ENCODE measurements at regions not wholly inside any gene's neighbourhood (a gene's known extent, or its start where the extent isn't known, plus 50 kb on each side); places are given as distances from the start of the nearest gene placed in this dataset.

DNA sequence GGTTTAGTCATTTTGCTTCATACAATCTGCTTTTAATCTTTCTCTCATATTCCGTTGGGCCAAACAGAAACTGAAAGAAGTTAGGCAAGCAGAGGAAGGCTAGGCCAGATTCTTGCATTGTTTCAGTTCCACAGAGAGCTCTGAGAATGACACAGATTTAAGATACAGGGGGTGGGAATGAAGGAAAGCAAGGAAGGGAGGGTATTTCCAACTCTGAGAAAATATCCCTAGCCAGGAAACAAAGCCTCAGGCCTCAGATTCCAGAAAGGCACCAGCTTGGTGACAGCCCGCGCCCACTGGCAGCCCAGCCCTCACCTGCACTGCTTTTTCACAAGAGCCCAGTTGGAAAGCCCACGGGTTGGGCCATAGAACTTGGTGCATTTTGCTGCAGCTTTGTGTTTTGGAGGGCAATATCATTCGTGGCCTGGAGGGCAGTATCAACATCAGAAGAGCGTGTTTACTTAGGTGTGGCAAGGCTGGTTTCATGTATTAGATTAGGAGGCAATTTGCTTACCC lies 63.5 kb downstream of the ENC1 start:
- DNase-seq = no peak

GRCh38 chr5:74575741-74576538 lies 64.6 kb downstream of the ENC1 start:
- DNase-seq = peak; percentile 19

GRCh38 chr5:74570250-74570649 lies 70.3 kb downstream of the ENC1 start:
- no peak for DNase-seq

DNA sequence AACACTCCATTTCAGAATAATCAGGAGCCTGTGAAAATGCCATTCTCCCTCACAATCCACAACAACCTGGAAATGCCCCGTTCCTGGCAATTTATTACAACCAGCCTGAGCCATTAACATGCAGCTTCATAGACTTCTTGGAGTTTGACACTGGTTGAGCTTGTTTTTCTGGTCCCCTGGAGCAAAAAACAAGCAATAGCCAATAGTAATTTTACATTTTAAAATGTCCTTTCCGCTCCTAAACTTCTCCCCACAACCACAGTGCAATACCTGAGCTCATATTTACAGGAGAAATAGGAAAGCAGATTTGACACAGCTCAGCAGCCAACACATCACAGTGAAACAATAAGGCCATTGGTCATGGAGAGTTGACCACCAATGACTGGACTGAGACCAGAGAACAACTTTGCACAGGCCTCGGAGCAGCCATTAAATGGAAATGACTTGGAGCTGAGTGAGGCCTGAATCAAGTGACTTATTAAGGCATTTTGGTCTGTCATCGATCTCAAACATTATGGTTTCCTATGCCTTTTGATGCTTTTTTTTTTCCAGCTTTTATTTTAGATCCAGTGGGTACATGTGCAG lies 73.0 kb downstream of the ENC1 start:
- DNase-seq = no peak

GRCh38 chr5:74562122-74562521 lies 78.4 kb downstream of the ENC1 start:
- DNase-seq = no peak

GRCh38 chr5:74560245-74560644 lies 80.3 kb downstream of the ENC1 start:
- DNase-seq = no peak

GRCh38 chr5:74556631-74557595 lies 83.6 kb downstream of the ENC1 start:
- no peak for DNase-seq

DNA sequence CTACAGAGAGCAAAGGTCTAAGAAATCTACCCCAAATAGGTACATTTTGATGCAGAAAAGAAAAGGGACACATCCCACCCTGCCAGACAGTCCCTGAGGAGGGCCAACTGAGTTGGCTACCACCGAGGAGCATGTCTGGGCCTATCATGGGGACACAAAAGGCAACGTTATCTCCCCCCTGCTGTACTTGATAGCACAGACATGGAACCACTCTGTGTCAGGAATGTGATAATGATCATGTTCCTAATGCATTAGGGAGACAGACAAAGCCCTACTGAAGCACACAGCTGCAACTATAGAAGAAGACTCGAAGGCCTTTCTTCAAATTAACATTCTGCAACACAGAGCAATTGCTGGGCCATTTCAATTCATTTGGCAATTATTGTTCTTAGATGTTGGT lies 84.5 kb downstream of the ENC1 start:
- no peak for DNase-seq

- DNase-seq = no peak
Measured at GRCh38 chr5:74552101-74552500, 88.4 kb downstream of the ENC1 start.

- no peak for DNase-seq
Measured at GRCh38 chr5:74550927-74551326, 89.6 kb downstream of the ENC1 start.

DNA sequence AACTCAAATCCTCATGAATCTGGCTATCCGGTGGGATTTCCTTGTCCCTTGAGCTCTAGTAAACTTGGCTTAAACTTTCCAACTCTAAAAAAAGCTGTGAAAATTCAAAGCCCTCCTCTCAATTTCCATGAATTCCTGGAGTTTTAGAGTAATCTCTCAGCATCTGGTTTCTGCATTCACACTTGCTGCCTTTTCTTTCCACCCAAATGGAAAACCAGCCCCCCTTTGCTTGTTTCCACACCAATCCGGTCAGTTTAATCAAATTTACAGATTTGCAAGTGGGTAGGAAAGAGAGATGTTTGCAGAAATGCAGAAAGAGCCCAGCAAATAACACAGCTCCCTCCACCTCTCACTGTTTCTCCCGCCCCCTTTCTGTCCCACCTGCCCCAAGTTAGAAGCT lies 91.1 kb downstream of the ENC1 start:
- no peak for DNase-seq

DNA sequence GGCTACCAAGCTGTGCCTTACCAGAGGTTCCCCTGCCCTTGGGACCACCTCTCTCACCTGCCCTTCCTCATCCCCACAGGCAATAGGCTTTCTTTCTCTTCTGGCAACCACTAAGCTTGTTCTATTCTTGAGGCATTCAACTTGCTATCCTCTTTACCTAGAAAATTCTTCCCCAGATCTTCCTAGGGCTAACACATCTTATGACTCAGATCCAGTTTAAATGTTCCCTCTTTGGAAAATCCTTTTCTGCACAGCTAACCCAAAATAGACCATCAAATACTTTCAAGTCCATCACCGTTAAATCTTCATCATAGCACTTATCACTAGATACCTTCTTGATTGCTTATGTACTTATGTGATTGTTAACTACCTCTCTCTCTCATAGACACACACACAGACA lies 93.7 kb downstream of the ENC1 start:
- no peak for DNase-seq

DNA sequence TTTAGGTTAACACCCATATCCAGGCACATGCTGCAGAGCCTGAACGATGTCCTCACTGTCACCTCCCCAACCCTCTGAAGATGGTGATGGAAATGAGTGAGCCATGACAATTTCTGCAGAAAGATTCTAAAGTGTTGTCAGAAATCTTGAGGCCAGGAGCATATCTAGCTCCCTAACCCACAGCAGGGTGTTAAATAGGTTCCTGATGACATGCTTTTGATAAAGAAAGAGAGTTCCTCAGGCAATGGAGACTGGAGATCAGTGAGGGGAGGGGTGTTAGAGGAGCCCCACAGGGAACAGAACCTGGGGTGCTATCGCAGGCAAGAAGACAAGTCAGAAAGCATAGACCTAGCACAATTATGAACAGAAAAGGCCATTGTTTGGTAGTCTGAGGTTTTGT lies 95.7 kb downstream of the ENC1 start:
- no peak for DNase-seq

GRCh38 chr5:74543162-74543995 lies 97.1 kb downstream of the ENC1 start:
- DNase-seq = peak; percentile 22

GRCh38 chr5:74542482-74542881 lies 98.0 kb downstream of the ENC1 start:
- no peak for DNase-seq

DNA sequence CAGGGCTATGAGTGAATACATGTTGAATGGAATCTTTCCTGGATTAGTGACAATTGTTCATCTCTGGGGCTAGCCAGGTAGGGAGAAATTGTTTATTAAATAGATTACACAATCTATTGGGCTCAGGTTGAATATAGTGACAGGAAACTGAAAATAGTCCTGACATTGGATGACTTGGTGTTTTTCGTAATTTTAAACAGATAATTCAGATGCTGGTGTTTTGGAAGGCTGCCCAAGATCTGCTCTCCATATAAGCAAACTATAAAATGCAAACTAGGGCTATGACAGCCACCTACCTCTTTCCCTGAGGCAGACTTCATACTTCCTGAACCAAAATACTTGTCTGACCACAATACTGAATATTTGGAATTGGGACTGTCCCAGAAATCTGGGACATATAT lies 99.1 kb downstream of the ENC1 start:
- no peak for DNase-seq

GRCh38 chr5:74540622-74541021 lies 99.9 kb downstream of the ENC1 start:
- no peak for DNase-seq

DNA sequence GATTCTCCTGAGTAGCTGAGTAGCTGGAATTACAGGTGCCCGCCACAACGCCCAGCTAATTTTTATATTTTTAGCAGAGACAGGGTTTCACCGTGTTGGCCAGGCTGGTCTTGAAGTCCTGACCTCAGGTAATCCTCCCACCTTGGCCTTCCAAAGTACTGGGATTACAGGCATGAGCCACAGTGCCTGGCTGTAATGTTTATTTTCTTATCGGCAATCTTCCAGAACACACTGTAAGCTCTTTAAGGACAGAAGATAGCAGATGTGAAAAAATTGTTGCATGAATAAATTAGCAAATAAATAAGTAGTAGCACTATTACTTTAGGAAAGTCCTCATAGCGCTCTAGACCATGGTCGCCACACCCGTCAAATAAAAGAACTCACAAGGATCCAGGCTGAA lies 100.5 kb downstream of the ENC1 start:
- DNase-seq = no peak

- DNase-seq = no peak
Measured at GRCh38 chr5:74538206-74538661, 102.3 kb downstream of the ENC1 start.

DNA sequence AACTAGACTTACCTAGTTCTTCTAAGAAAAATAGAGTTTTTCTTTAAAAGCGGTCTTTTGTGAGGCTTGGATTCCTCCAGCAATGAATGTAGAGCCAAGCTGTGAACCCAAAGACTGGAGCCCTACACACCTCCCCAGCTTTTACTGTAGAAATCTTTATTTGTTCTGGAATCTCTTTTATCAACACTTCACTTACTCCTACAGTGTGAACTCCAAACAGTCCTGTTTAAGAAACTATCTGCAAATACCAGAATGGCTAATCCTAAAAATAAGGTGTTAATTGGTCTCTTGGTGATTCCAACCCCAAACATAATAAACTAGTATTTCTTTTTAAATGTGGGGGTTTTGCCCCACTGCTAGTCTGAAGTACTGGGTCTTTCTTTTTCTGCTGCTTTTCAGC lies 103.9 kb downstream of the ENC1 start:
- no peak for DNase-seq

DNA sequence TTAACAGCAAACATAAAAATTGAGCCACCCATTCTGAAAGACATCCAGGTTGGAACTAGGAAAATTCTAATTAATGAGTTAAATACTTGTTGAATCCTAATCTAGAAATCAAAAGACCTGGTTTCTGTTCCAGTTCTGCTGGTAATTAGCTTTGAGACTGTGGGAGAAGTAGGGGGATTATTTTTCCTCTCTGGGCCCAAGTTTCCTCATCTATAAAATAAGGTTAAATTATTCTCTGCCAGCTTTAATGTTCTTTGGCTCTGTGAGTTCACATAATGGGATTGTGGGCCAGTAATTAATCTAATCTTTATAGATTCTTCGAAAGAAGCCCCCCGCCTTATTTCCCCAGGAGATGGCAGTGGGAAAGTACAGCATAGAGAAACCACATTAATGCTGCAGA lies 104.6 kb downstream of the ENC1 start:
- no peak for DNase-seq

DNA sequence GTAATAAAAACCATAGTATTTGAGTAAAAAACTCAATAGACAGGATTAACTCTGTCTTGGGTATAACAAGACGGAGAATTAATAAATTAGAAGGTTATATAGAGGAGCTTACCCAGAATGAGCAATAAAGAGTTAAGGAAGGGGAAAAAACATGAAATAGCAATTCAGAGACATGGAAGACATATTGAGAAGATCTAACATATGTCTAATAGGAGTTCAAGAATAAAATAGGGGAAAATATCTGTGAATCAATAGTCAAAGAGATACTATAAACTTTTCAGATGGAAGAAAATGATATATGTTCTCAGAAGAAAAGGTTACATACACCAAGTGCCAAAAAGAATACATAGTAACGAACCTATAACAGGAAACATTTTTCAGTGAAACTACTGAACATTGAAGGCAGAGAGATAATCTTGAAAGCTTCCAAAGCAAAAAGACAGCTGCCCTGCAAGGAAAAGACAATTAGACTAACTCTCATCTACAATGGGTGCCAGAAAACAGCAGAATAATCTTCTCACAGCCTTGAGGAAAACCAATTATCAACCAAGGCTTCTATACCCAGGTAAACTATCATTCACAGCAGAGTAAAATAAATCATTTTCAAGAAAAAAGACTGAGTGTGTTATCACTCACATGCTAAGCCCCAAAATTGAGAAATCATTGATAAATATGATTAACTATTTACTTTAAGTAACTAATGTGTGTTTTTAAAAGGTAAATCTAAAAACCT lies 106.0 kb downstream of the ENC1 start:
- DNase-seq = no peak
